HCT116 (cell line): ENCODE measurements at regions not wholly inside any gene's neighbourhood (a gene's known extent, or its start where the extent isn't known, plus 50 kb on each side); places are given as distances from the start of the nearest gene placed in this dataset.

Experiments
- ATAC-seq: fragments of 200-7000 bp; cut with Tn5 transposase; 2 replicates; pipeline ENCODE4 v1.9.1; 2020; ENCODE audit warnings: mild to moderate bottlenecking, moderate library complexity
- BruUV-seq: library from RNA; stranded (reverse); fragments of 400-500 nt; replicated peaks from 2 replicates; lab custom pipeline; 2021; lab: Mats Ljungman, UMichigan
- CTCF ChIA-PET: fragments of 300-600 bp; sonication (Branson Sonifier 250); formaldehyde crosslinking; loops from one replicate; lab custom pipeline; 2021; ENCODE audit warnings: antibody characterized with exemption; lab: Charles Lee
- POLR2A ChIA-PET: fragments of 300-600, 350-600 bp; sonication (Branson Sonifier 250); formaldehyde crosslinking; loops from one replicate; lab custom pipeline; 2021; ENCODE audit warnings: antibody characterized with exemption; lab: Charles Lee
- RAD21 ChIA-PET, 2 experiments: fragments of 300-600 bp; sonication (Branson Sonifier 250); formaldehyde crosslinking; loops; one replicate each; lab custom pipeline; 2023; ENCODE audit warnings: low total read pairs in 2 of 2; ENCODE audit not compliant: uncharacterized antibody in 2 of 2, unreplicated experiment in 2 of 2, low non-redundant PET in 1 of 2; lab: Charles Lee
- DNase-seq: peaks from one replicate; pipeline ENCODE4 v3.0.0-alpha.2; 2010; ENCODE audit warnings: low read depth, low spot score
- H2AFZ ChIP-seq: fragments of 200-600 bp; shearing (Covaris generic), sonication (generic); 2 replicates; pipeline ENCODE4 v1.6.1; 2017; ENCODE audit warnings: low read depth, mixed run types, mixed read lengths, antibody characterized with exemption, low read length; ENCODE audit not compliant: poor library complexity, severe bottlenecking
- H3K27ac ChIP-seq: 2 replicates; pipeline ENCODE4 v1.5.1; 2012; ENCODE audit warnings: low read depth, low read length
- H3K27me3 ChIP-seq: fragments of 200-600 bp; sonication (generic); 2 replicates; pipeline ENCODE4 v1.6.1; 2016; ENCODE audit warnings: mixed run types, low read length, mixed read lengths; ENCODE audit not compliant: insufficient read depth
- H3K36me3 ChIP-seq, 2 experiments: fragments of 200-500 bp in 1 of 2; fragments of 200-600 bp in 1 of 2; sonication (Bioruptor generic) in 1 of 2; sonication (generic) in 1 of 2; 2 replicates each; pipeline versions ENCODE4 v1.5.1 to v1.6.1; 2014 to 2016; ENCODE audit warnings: low read length in 2 of 2, inconsistent platforms in 1 of 2, mixed read lengths in 1 of 2, mixed run types in 1 of 2; ENCODE audit not compliant: insufficient read depth in 2 of 2, control insufficient read depth in 1 of 2
- H3K4me1 ChIP-seq, 2 experiments: fragments of 200-600 bp in 1 of 2; sonication (generic) in 1 of 2; 2 replicates each; pipeline versions ENCODE4 v1.5.1 to v1.6.1; 2012 to 2017; ENCODE audit warnings: low read length in 2 of 2, inconsistent platforms in 1 of 2, mild to moderate bottlenecking in 1 of 2, mixed read lengths in 1 of 2, mixed run types in 1 of 2, moderate library complexity in 1 of 2; ENCODE audit not compliant: insufficient read depth in 2 of 2, control insufficient read depth in 1 of 2
- H3K4me2 ChIP-seq: fragments of 200-600 bp; sonication (generic); 2 replicates; pipeline ENCODE4 v1.6.1; 2017; ENCODE audit warnings: mixed run types, low read length, mixed read lengths
- H3K4me3 ChIP-seq, 2 experiments: fragments of 200-600 bp in 1 of 2; sonication (generic) in 1 of 2; replicated peaks in 1 of 2; 2 replicates each; pipeline ENCODE4 v1.5.1; 2011 to 2016; ENCODE audit warnings: low read length in 2 of 2, control low read depth in 1 of 2, low read depth in 1 of 2, mild to moderate bottlenecking in 1 of 2, mixed read lengths in 1 of 2, mixed run types in 1 of 2
- H3K79me2 ChIP-seq: fragments of 200-600 bp; sonication (generic); 2 replicates; pipeline ENCODE4 v1.6.1; 2017; ENCODE audit warnings: mild to moderate bottlenecking, mixed run types, low read length, moderate library complexity, mixed read lengths; ENCODE audit not compliant: insufficient read depth
- H3K9ac ChIP-seq: fragments of 200-600 bp; sonication (generic); 2 replicates; pipeline ENCODE4 v1.6.1; 2016; ENCODE audit warnings: low read length, mixed read lengths
- H3K9me2 ChIP-seq: fragments of 200-600 bp; sonication (generic), shearing (Covaris generic); 2 replicates; pipeline ENCODE4 v1.6.1; 2017; ENCODE audit warnings: mixed run types, mild to moderate bottlenecking, moderate library complexity; ENCODE audit not compliant: insufficient read depth
- H3K9me3 ChIP-seq, 2 experiments: fragments of 200-500 bp in 1 of 2; fragments of 200-600 bp in 1 of 2; sonication (Bioruptor generic) in 1 of 2; sonication (generic) in 1 of 2; 2 replicates each; pipeline ENCODE4 v1.6.1; 2014 to 2017; ENCODE audit warnings: low read length in 2 of 2, mixed read lengths in 2 of 2, inconsistent platforms in 1 of 2, low read depth in 1 of 2, mild to moderate bottlenecking in 1 of 2, mixed run types in 1 of 2, moderate library complexity in 1 of 2; ENCODE audit not compliant: control insufficient read depth in 1 of 2, insufficient read depth in 1 of 2
- H4K20me1 ChIP-seq: fragments of 200-600 bp; sonication (generic), shearing (Covaris generic); 2 replicates; pipeline ENCODE4 v1.6.1; 2017; ENCODE audit warnings: mixed run types, mild to moderate bottlenecking, moderate library complexity; ENCODE audit not compliant: insufficient read depth
- CBX3 ChIP-seq: IDR thresholded peaks from 2 replicates; pipeline ENCODE4 v1.6.1; 2012; ENCODE audit warnings: low read depth
- CEBPB ChIP-seq: IDR thresholded peaks from 2 replicates; pipeline ENCODE4 v1.6.1; 2012; ENCODE audit warnings: low read depth
- EGR1 ChIP-seq: IDR thresholded peaks from 2 replicates; pipeline ENCODE4 v1.6.1; 2012; ENCODE audit warnings: low read depth
- ELF1 ChIP-seq: IDR thresholded peaks from 2 replicates; pipeline ENCODE4 v1.6.1; 2012; ENCODE audit warnings: low read depth, borderline replicate concordance
- EZH2 ChIP-seq: fragments of 200-600 bp; sonication (generic); IDR thresholded peaks from 2 replicates; pipeline ENCODE4 v1.6.1; 2017; ENCODE audit warnings: antibody characterized with exemption, mixed run types
- FOSL1 ChIP-seq: IDR thresholded peaks from 2 replicates; pipeline ENCODE4 v1.6.1; 2012; ENCODE audit warnings: low read depth
- SIN3A ChIP-seq: IDR thresholded peaks from 2 replicates; pipeline ENCODE4 v1.6.1; 2012; ENCODE audit warnings: low read depth
- SP1 ChIP-seq: IDR thresholded peaks from 2 replicates; pipeline ENCODE4 v1.6.1; 2012; ENCODE audit warnings: low read depth
- SRF ChIP-seq: IDR thresholded peaks from 2 replicates; pipeline ENCODE4 v1.6.1; 2012; ENCODE audit warnings: low read depth
- ZFX ChIP-seq: fragments of 450-650 bp; IDR thresholded peaks from 2 replicates; pipeline ENCODE4 v1.6.1; 2017
- intact Hi-C: fragments of 100-400 bp; cut with micrococcal nuclease; formaldehyde crosslinking; loops from 2 replicates; pipeline ENCODE4 v1.10.0; 2022
- TF ChIP-seq, protein P1 (sequence below): IDR thresholded peaks from 2 replicates; pipeline ENCODE4 v1.6.1; 2012
- TF ChIP-seq, protein P2 (sequence below): IDR thresholded peaks from 2 replicates; pipeline ENCODE4 v1.6.1; 2011; ENCODE audit warnings: mild to moderate bottlenecking, low read length, moderate library complexity; ENCODE audit not compliant: insufficient replicate concordance; ENCODE audit errors: extremely low read depth

DNA sequence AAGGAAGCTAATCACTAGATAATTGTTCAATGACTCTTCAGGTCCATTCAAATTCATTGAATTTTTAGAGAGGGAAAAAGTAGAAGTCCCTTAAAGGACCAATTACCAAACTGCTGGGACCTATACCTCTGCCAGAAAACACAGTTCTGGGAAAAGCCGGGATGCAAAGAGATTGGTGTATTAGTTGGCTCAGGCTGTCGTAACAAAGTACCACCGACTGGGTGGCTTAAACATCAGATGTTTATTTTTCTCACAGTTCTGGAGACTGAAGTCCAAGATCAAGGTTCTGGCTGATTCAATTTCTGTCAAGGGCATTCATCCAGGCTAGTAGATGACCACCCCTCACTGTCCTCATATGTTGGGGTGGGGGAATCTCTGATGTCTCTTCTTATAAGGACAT is 177.1 kb upstream of the FSTL4 start:
- Histone ChIP-seq H3K9ac (no peak overlapping the region), H3K36me3 (no peaks in the 10 kb centered on the region), H3K9me2 (no peaks in the 10 kb centered on the region), H3K4me2 (no peak overlapping the region), H3K4me1 (no peaks in the 10 kb centered on the region), H3K4me3 (no peak overlapping the region), H2AFZ (no peak overlapping the region), H3K79me2 (no peaks in the 10 kb centered on the region), H3K9me3 (no peaks in the 10 kb centered on the region), H3K27me3 (peaks cover 14% of the 10 kb centered on the region), H3K27ac (no peak overlapping the region), H4K20me1 (no peaks in the 10 kb centered on the region)
- ATAC-seq (no peak), DNase-seq (no peak)
- no TSS peak for BruUV-seq
- ChIA-PET POLR2A (no interaction called here), CTCF (no interaction called here), RAD21 (no interaction called here)
- no peak for TF ChIP-seq CBX3
- TF ChIP-seq EZH2: no peak
- TF ChIP-seq, protein P1, sequence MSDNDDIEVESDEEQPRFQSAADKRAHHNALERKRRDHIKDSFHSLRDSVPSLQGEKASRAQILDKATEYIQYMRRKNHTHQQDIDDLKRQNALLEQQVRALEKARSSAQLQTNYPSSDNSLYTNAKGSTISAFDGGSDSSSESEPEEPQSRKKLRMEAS: no peak
- no peak for TF ChIP-seq ELF1
- no peak for TF ChIP-seq CEBPB
- intact Hi-C loops: no loop called here

DNA sequence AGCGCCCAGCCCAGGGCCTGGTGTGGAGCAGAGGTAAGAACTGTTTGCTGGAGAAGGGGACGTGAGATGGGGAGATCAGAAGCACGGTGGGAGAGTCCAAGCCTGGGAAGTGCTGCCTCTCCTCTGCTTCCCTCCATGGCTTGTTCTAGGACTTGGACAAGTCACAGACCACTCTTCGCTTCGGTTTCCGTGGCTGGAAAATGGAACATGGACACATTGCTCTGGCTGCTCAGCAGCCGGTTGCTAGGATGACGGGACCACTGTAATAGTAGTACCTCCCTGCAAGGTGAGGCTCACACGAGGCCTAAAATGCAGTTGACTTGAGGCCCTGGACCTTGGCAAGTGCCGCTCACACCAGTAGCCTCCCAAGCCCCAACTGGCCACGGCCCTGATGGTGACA is 175.8 kb upstream of the FSTL4 start:
- intact Hi-C loops: no loop called here
- no peaks in the 10 kb centered on the region for H3K4me1 ChIP-seq
- no peak overlapping the region for H3K4me2 ChIP-seq
- H2AFZ ChIP-seq: no peak overlapping the region
- TF ChIP-seq SP1 (no peak), SIN3A (no peak), SRF (no peak), FOSL1 (no peak), EGR1 (no peak), ZFX (no peak)
- TF ChIP-seq, protein P2, sequence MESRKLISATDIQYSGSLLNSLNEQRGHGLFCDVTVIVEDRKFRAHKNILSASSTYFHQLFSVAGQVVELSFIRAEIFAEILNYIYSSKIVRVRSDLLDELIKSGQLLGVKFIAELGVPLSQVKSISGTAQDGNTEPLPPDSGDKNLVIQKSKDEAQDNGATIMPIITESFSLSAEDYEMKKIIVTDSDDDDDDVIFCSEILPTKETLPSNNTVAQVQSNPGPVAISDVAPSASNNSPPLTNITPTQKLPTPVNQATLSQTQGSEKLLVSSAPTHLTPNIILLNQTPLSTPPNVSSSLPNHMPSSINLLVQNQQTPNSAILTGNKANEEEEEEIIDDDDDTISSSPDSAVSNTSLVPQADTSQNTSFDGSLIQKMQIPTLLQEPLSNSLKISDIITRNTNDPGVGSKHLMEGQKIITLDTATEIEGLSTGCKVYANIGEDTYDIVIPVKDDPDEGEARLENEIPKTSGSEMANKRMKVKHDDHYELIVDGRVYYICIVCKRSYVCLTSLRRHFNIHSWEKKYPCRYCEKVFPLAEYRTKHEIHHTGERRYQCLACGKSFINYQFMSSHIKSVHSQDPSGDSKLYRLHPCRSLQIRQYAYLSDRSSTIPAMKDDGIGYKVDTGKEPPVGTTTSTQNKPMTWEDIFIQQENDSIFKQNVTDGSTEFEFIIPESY: no peak
- TF ChIP-seq, all 23 proteins: peak for 0
- Histone ChIP-seq H3K9ac (no peak overlapping the region), H3K9me2 (no peaks in the 10 kb centered on the region), H3K4me3 (no peak overlapping the region), H3K36me3 (no peaks in the 10 kb centered on the region), H4K20me1 (no peaks in the 10 kb centered on the region), H3K27me3 (peaks cover 10% of the 10 kb centered on the region; the same call in 1 of the 2 replicates), H3K79me2 (no peaks in the 10 kb centered on the region), H3K9me3 (no peaks in the 10 kb centered on the region), H3K27ac (no peak overlapping the region)
- ChIA-PET POLR2A (no interaction called here), RAD21 (no interaction called here), CTCF (no interaction called here)
- no TSS peak for BruUV-seq
- DNase-seq (no peak), ATAC-seq (no peak)
